GM10266 (cell line): ENCODE measurements at regions not wholly inside any gene's neighbourhood (a gene's known extent, or its start where the extent isn't known, plus 50 kb on each side); places are given as distances from the start of the nearest gene placed in this dataset.

ENCODE experiments used
- DNase-seq: peaks from one replicate; pipeline ENCODE4 v3.0.0; 2012; ENCODE audit errors: extremely low spot score
- CTCF ChIP-seq: IDR thresholded peaks from 2 replicates; pipeline ENCODE4 v1.5.1; 2012; ENCODE audit warnings: mild to moderate bottlenecking, low read depth; ENCODE audit not compliant: control insufficient read depth, insufficient read depth; ENCODE audit errors: missing control alignments

GRCh38 chr2:40935349-40935748 lies 483.5 kb upstream of the SLC8A1 start:
- TF ChIP-seq CTCF, result no peak
- no peak for DNase-seq

- DNase-seq, result no peak
- no peak for TF ChIP-seq CTCF
Measured at GRCh38 chr2:40937284-40937683, 485.4 kb upstream of the SLC8A1 start.

- TF ChIP-seq CTCF, result no peak
- DNase-seq, result no peak
Measured at GRCh38 chr2:40953341-40953740, 501.5 kb upstream of the SLC8A1 start.

- no peak for TF ChIP-seq CTCF
- DNase-seq, result no peak
Measured at GRCh38 chr2:40955042-40955441, 503.2 kb upstream of the SLC8A1 start.

GRCh38 chr2:40955635-40956034 lies 503.7 kb upstream of the SLC8A1 start:
- TF ChIP-seq CTCF, result no peak
- DNase-seq, result no peak

GRCh38 chr2:40957508-40957907 lies 505.6 kb upstream of the SLC8A1 start:
- no peak for TF ChIP-seq CTCF
- no peak for DNase-seq

GRCh38 chr2:40962026-40962425 lies 510.1 kb upstream of the SLC8A1 start:
- no peak for DNase-seq
- TF ChIP-seq CTCF, result no peak
